Right hindlimb (tissue), 1 donor: ENCODE measurements at regions not wholly inside any gene's neighbourhood (a gene's known extent, or its start where the extent isn't known, plus 50 kb on each side); places are given as distances from the start of the nearest gene placed in this dataset.
A peak's percentile ranks its signal among the peaks of the same experiment; 100 is the strongest.
"Not testable (repeated sequence)": the region's sequence is repeated elsewhere in the genome, so short reads cannot be mapped to it uniquely, and the experiment has no call there.

ENCODE experiments used
- DNase-seq: peaks from one replicate; pipeline ENCODE4 v3.0.0-alpha.2; 2018

DNA sequence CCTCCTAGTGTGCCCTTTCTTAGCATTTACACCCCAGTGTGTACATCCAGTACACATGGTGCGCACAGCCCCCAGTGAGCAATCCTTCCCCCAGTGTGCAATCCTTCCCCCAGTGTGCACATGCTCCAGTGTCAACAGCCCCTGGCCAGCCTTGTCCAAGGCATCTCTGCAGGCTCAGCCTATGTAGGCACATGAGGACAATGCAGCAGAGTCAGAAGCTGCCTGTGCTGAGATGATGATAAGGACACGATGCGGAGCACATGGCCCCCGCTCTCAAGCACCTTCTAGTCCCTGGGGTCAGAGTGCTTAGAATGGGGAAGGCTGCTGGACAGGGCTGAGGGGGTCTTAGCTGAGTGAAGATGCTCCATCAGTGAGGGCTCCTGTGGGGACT, 69.8 kb downstream of the GADD45G start:
- no peak for DNase-seq

DNA sequence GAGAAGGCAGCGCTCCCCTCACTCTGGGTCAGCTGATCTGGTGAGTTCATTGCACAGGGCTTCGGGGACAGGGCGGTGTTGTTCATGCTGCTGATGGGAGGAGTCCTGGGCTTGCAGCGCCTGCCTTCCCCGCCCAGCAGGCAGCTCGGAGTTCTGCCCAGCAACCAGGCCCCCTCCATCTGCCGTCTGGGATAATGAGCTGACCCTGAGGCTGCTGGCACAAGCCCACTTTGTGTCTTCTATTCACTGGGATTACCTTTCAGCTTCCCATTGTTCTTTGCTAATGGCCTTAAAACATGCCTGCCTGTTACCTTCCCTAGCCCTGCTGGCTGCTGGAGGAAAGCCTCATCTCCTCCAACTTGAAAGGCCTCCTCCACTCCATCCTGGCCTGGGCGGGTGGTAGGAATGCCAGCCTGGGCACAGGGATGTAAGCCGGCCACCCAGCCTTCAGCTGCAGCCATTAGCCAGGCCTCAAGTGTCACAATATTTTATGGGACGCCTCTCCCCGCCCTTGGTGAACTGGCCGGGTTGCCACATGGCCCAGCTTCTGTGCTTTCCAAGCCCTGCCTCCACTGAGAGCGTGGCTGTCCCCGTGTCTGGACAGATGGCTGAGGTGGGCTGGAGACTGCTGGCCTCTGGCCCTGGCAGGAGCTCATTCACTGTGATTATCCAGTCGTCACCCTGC, 70.4 kb downstream of the GADD45G start:
- DNase-seq = peak; percentile 74

DNA sequence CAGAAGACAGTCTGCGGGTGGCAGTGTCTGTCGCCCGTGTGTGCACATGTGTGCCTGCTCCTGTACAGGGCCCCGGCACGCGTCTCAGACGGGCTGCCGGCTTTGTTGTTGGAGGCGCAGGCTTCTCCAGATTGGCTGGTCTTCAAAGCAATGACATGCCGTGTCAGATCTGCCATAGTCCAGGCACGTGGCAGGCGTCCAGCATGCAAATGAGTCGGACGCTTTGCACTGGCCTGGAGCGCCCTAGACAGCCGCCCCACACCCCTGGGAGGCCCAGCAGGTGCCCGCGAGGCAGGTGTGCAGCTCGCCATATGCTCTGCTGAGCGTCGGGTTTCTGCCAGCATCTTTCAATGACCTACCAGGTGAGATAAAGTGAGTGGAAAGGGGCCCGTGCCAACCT, 71.5 kb downstream of the GADD45G start:
- peak; percentile 61 for DNase-seq

DNA sequence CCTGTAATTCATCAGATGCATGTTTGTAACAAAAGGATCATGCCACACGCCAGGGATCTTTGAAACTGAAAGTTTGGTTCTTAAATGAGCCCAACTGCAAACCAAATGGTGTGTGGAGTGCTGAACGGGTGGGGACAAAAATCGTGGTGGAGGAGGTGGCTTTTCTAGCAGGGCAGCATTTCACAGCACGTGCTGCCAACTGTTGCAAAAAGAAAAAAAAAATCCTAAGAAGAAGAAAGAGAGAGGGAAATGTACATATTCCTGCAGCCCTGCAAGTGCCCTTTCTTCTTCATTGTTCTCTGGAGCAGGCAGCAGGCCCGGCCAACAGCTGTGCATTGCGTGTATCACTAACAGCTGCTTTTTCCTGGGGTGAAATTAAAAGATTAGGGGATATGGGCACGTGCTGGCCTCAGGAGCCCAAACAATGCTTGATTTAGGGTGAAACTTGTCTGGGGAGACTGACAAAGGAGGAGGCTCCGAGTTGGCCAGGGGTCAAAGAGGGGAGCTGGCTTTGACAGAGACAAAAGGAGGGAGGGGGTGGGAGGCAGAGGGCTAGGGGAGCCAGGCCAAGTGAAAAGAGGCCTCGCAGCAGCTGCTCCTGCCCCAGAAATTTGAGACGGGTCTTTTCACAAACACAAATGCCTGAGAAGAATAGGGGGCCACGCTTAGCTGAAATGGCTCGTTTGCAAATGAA, 73.0 kb downstream of the GADD45G start:
- peak; percentile 88 for DNase-seq

DNA sequence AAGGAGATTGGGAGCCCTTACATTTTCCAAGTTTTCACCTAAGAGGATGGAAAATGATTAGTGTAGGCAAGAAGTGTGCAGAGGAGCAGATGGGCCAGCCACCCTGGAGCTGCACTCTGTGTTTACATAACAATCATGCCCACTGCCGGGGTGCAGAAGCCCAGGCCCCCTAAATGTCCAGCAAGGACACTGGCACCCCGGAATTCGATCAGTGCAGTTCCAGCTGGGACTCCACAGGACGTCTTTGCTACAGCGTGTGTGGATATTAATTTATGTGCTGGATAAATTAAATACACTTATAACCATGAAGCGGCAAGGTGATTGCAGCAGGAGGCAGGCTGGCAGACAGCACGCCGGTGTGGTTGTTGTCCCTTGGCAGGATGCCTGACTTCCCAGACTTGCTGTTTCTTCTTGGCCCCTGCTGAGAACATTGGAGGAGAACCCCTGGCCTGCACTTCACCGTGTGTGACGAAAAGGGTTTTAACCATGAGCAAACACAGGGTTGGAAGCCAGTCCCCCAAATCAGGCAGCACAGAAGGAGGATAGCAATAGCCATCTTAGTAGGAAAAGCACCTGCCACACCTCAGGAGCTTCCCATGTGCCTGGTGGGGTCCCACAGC, 73.7 kb downstream of the GADD45G start:
- no peak for DNase-seq

DNA sequence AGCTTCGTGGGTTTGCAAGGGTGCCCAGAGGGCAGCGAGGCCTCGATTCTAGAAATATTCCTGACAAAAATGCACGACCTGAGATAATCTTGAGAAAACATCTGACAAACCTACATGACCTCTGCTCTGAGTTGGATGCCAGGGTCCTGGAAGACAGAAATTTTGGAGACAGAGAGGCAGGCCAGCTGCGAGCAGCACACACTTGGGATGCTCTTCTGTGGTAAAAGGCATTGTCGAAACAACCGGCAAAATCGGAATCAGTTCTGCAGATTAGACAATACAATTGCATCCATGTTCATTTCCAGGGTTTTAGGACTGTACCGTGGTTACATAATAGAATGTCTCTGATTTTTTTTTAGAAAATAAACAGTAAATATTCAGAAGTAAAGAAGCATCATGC, 74.2 kb downstream of the GADD45G start:
- DNase-seq = no peak

DNA sequence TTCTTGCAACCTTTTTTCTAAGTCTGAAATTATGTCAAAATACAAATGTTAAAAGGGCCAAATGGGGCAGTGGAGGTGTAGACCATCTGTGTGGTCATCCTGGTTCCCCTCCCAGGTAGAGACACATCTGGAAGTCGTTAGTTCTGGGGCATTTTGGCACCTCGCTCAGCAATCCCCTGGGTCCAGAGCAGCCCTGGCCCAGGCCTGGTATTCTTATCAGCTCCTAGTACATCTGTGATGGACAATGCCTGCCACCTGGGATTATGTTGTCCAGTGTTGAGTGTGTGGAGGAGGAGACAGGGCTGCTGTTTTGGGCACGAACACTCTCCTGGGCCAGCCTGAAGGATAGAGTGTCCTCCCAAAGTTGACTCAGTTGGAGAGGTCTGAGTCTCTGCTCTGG, 74.8 kb downstream of the GADD45G start:
- no peak for DNase-seq

DNA sequence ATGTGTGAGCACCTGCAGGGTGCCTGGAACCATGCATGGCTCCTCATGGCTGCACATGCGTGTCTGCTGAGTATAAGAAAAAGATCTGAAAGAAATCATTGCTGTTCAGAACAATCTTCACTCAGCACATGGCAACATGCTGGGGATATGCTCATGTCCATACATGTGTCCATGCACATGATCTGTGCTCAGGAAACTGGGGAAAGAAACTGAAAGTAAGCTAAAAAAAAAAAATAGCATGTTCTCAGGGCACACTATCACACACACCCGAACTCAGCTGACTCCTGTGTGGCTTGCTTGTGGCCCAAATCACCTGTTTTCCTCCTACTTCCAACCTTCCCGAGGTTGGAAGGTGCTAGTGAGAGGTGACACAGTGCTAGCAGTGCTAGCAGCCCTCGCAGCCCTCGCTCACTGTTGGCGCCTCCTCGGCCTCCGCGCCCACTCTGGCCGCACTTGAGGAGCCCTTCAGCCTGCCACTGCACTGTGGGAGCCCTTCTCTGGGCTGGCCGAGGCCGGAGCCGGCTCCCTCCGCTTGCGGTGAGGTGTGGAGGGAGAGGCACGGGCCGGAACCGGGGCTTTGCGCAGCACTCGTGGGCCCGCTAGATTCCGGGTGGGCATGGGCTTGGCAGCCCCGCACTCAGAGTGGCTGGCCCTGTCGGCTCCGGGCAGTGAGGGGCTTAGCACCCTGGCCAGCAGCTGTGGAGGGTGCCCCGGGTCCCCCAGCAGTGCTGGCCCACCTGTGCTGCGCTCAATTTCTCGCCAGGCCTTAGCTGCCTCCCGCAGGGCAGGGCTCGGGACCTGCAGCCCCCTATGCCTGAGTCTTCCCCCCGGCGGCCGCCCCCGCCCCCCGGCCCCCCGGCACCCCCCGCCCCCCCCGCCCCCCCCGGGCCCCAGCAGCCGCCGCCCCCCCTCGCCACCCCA, 76.0 kb downstream of the GADD45G start:
- no peak for DNase-seq

DNA sequence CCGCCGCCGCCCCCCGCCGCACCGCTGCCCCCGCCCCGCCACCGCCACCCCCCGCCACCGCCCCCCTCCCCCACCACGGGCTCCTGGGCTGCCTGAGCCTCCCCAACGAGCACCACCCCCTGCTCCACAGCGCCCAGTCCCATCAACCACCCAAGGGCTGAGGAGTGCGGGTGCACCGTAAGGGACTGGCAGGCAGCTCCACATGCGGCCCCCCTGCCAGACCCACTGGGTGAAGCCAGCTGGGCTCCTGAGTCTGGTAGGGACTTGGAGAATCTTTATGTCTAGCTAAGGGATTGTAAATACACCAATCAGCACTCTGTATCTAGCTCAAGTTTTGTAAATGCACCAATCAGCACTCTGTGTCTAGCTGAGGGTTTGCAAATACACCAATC, 76.7 kb downstream of the GADD45G start:
- not testable (repeated sequence) for DNase-seq

DNA sequence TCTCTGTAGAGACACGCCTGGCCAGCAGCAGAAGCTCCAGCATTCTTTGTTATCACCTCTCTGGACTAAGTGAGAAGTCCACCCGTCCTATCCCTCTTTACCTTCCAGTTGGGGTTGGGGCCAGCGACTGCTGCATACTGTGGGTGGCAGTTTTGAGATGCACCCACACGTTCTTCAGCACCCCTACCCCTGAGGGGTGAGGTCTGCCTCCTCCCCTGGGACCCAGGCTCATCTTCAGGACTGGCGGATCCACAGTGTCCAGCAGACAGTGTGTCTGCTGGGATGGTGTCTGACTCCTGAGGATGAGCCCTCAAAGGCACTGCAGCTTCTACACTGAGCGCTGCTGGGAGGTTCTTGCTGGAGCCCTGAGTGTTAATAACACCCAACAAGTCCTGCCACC, 78.8 kb downstream of the GADD45G start:
- no peak for DNase-seq

DNA sequence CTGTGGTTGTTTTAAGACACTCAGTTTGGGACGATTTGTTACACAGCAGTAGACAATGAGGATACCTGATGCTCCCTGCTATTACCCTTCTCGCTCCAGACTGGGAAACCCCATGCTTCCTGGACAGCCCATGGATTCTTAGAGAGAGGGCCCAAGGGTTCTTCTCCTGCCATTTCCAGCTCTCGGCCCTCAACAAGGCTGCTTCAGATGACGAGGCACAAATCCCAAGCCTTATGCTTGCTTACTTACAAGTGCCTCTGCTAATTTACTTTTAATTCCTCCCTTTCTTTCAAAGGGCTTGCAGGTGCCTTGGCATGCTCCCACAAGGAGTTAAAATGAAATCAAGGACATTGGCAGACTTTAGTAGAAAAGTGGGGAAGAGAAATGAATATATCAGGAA, 79.4 kb downstream of the GADD45G start:
- no peak for DNase-seq

DNA sequence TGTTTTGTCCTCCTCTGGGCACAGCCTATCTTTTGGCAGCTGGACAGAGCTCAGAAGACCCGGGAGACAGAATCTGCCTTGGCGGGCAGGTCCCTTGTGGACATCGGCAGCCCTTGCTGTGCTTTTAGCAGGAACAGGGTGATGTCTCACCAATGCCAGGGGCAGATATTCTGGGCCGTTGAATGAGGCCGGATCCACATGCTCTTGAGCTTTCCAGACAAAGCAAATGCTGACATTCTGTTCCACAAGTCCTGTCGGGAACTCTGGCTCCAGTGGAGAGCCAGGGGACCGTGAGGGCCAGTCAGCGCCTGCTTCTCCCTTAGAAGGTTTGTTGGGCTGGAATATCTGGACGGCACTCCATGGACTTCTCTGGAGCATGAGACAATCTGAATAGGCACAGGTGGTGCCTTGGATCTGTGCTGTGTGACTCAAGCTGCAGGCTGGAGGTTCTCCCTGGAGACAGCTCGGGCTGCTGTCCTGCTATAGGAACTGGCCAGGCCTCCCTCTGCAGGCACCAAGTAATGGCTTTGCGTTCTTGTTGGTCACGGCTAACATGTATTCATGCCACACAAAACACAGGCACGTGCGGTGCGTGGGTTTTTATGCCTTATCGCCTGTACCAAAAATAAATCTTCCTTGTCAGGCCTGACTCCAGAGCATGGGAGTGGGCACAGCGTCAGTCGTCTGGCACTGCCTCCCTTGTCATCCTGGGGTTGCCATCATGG, 80.3 kb downstream of the GADD45G start:
- DNase-seq = no peak

DNA sequence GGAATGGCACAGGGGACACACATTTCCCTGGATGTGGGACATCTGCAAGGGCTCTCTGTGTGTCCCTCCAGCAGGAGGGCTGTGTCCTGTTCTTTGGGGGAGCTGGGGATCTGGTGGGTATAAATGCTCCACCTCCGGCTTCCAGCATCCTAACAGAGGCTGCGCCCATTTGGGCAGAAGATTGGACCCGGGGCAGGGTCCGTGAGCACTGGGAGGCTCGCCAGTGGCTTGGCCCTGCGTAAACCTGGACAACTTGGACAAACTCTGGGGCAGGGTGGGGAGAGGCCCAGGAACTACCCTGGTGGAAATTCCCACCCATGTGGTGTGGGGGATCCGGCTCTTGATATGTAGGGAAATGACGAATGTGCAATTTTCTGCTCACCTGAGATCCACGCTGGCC, 80.9 kb downstream of the GADD45G start:
- DNase-seq = no peak

DNA sequence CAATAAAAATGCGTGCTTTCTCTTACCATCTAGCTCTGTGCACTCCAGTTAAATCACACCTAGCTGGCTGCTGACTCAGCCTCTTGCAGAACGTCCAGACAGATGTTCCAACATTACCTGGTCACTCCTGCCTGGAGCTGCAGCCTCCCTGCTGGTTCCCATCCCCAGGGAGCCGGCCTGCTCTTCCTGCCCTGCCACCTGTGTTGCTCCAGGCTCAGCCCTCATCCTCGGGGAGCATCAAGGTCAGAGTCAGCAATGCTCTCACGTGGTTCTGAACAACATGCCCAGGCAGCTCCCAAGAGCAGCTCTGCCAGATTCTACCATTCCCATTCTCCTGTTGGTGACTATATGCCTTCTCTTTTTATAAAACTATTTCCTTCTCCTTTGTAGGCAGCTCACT, 81.3 kb downstream of the GADD45G start:
- no peak for DNase-seq

DNA sequence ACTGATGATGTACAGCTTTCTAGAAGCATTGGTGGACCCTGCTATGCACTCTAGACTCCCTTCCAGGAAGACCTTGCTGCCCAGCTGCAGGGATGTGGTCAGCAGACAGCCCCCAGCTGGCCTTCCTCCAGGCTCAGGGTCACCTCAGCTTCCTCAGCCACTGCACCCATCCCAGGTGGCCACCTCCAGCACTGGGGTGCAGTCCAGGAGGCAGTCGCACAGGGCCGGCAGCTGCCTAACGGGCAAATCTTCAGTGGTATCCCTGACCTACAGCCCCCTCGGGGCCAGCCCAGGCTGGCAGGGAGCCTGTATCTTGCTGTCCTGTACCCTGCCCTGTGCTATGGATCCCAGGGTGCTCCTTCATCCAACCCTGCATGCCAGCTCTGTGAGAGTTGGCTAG, 81.8 kb downstream of the GADD45G start:
- no peak for DNase-seq

DNA sequence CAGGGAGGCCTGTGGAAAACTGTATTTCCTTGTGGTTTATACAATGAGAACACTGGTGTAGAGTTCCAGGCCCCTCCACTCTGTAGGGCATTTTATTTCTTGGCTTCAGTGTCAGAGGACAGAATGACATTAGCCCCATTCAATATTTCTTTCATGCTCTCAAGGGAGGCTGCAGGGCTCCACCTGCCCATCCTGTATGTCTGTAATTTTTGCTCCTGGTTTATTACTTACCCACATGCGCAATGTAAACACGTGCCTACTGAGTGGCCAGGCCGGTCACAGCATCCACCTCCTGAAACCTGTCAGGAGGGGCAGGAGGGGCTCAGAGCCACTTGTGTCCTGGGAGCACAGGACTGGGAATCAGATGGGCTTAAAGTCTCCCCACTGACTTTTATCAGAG, 82.4 kb downstream of the GADD45G start:
- DNase-seq = no peak

DNA sequence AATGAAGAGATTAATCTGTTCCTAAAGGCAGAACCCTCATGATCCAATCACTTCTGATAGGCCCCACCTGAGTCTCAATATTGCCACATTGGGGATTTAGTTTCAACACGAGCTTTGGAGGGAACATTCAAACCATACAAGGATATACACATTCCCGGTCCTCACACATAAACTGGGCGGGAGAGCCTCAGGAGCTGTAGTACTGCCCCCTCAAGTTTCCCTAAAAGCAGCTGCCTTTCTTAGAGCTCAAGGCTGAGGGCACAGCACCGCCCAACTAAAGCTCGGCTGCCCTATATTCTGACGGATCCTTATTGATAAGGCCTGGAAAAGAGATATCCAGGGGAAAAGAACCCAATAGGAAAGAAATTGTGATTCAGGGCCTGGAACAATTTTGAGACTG, 83.0 kb downstream of the GADD45G start:
- DNase-seq = no peak

DNA sequence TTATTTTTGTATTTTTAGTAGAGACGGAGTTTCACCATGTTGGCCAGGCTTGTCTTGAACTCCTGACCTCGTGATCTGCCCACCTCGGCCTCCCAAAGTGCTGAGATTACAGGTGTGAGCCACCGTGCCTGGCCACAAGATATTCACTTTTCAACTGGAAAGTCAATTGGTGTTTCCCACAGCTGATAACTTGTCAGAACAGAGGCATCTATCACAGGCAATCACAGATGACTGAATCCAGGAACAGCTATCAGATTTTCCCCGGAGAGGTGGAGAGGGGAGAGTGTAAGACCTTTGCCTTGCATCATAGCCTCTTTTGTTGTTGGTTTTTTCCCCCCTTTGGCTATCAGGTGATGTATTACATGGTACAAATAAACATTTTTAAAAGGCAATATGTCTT, 84.5 kb downstream of the GADD45G start:
- not testable (repeated sequence) for DNase-seq

DNA sequence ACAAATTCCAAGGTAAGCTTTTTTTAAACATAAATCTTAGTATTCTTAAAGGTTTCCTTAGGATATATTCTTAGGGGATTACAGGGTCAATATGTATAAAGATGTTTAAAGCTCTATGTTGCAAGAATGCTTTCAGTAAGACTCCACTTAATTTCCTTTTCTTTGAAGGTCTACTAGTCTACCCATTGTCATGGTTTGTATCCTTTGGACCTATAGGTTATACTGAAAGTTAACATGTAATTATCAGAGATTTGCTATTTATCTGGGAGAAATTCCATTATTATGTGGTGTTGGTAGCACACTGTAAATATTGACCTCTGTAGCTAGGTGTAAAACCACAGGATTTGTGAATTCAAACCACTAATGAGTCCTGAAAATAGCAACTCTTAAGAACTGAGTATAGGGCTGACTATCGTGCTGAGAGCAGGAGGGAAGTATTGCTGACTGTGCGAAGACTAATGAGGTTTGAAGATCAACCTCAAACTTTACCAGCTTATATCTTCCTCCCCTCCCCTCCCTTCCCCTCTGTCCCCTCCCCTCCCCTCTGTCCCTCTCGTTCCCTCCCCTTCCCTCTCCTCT, 85.6 kb downstream of the GADD45G start:
- no peak for DNase-seq

DNA sequence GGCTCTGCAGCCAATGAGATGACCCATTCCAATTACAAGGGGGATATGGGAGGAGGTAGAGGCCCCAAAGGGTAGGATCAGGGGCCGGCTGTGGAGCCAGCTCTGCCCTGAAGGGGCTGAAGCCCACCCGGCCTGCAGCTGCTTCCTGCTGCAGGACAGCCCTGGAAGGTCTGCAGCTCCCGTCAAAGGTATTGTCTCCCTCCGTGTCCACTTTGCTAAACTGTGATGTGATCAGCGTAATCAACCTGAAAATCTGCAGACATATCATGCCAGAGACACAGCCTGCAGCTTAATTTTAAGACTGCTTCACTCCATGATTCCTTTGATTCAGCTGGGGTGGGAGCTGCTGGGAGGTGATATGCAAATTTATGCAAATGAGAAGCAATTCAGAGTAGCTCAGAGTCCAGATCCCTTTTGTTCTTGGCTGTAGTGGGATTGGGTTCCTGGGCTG, 90.7 kb downstream of the GADD45G start:
- DNase-seq = no peak

DNA sequence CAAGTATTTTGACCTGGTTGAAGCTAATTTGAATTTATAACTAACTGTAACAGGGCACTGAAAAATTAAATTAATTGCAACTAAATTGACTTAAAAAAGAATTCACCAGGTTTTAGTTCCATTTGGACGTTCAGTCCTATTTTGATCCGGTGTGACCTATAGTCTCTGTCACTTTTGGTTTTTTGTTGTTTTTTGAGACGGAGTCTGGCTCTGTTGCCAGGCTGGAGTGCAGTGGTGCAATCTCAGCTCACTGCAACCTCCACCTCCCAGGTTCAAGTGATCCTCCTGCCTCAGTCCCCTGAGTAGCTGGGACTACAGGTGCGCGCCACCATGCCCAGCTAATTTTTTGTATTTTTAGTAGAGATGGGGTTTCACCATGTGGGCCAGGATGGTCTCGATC, 91.2 kb downstream of the GADD45G start:
- not testable (repeated sequence) for DNase-seq

DNA sequence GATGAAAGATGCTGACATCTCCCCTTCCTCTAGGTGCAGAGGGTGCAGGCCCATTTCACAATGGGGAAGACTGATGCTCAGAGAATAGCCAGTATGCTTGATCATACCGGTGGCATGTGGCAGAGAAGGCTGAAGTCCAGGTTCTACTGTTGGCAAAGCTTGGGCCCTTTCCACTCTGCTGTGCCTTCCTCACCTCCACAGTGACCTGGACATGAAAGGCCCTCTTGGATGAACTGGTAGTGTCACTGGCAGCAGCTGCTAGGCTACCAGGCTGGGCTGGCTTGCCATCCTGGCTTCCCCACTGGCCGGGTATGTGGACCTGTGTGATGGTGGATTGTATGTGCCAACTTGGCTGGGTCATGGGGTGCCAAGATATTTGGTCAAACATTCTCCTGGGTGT, 92.0 kb downstream of the GADD45G start:
- DNase-seq = no peak
